Testis (tissue), 2 donors: ENCODE measurements at regions not wholly inside any gene's neighbourhood (a gene's known extent, or its start where the extent isn't known, plus 50 kb on each side); places are given as distances from the start of the nearest gene placed in this dataset.

Experiments
- DNase-seq: peaks from one replicate; pipeline ENCODE4 v3.0.0-alpha.2; 2019
- H3K27ac ChIP-seq, 2 donors: fragments of 200-600 bp; sonication (generic); one replicate each; pipeline ENCODE4 v1.5.1; 2019
- H3K27me3 ChIP-seq: fragments of 200-600 bp; sonication (generic); one replicate; pipeline ENCODE4 v1.5.1; 2019
- H3K36me3 ChIP-seq: fragments of 200-600 bp; sonication (generic); one replicate; pipeline ENCODE4 v1.5.1; 2017; ENCODE audit warnings: low read depth; ENCODE audit errors: missing control alignments
- H3K4me1 ChIP-seq: fragments of 200-600 bp; sonication (generic); one replicate; pipeline ENCODE4 v1.5.1; 2019
- H3K4me3 ChIP-seq, 2 donors: fragments of 200-600 bp; sonication (generic); one replicate each; pipeline ENCODE4 v1.5.1; 2017 to 2019
- H3K9me3 ChIP-seq: fragments of 200-600 bp; sonication (generic); one replicate; pipeline ENCODE4 v1.5.1; 2017
- CTCF ChIP-seq, 3 experiments: fragments of 450-650 bp in 2 of 3; fragments of 200-600 bp in 1 of 3; sonication (generic) in 1 of 3; IDR thresholded peaks; one replicate each; pipeline ENCODE4 v1.5.1; 2016 to 2019; ENCODE audit warnings: antibody characterized with exemption in 3 of 3, mild to moderate bottlenecking in 2 of 3, moderate library complexity in 1 of 3
- POLR2A ChIP-seq: fragments of 450-650 bp; IDR thresholded peaks from one replicate; pipeline ENCODE4 v1.6.1; 2017; ENCODE audit warnings: antibody characterized with exemption, mild to moderate bottlenecking, moderate library complexity
- WGBS, 2 donors: methylation state at CpG; one replicate each; pipeline ENCODE4 v1.1.5; 2018; 5-methylcytosine and 5-hydroxymethylcytosine counted together
- intact Hi-C: fragments of 100-400 bp; cut with DNase I; formaldehyde crosslinking; loops from one replicate; pipeline ENCODE4 v1.15.1; 2023; ENCODE audit warnings: low total_unique reads

- Histone ChIP-seq H3K27me3 (no peaks in the 10 kb centered on the region), H3K4me3 (no peak overlapping the region), H3K27ac (no peak overlapping the region), H3K9me3 (no peaks in the 10 kb centered on the region), H3K36me3 (no peaks in the 10 kb centered on the region), H3K4me1 (no peaks in the 10 kb centered on the region)
- no peak for DNase-seq
- intact Hi-C loops, result no loop called here
- WGBS, 2 donors, result 33 to 78% methylated on average over 2 of the region's 2 CpGs
- TF ChIP-seq CTCF (IDR thresholded peaks at IDR 0.05) (no peak), POLR2A (no peak)
These were observed 102.6 kb downstream of the LHFPL1 start for GRCh38 chrX:112577146-112577545.

GRCh38 chrX:112571388-112571787 is 108.3 kb downstream of the LHFPL1 start:
- intact Hi-C loops, result no loop called here
- TF ChIP-seq POLR2A (no peak), CTCF (IDR thresholded peaks at IDR 0.05) (no peak)
- no peaks in the 10 kb centered on the region for H3K36me3 ChIP-seq
- no peak for DNase-seq
- 77 to 100% methylated on average over 1 of the region's 1 CpG for WGBS, 2 donors
- H3K27me3 ChIP-seq, result no peaks in the 10 kb centered on the region
- H3K27ac ChIP-seq, result no peak overlapping the region
- H3K4me1 ChIP-seq, result no peaks in the 10 kb centered on the region
- no peaks in the 10 kb centered on the region for H3K9me3 ChIP-seq
- no peak overlapping the region for H3K4me3 ChIP-seq

- DNase-seq, result no peak
- Histone ChIP-seq H3K4me3 (no peak overlapping the region), H3K27me3 (no peaks in the 10 kb centered on the region), H3K4me1 (no peaks in the 10 kb centered on the region), H3K27ac (no peak overlapping the region), H3K36me3 (no peaks in the 10 kb centered on the region), H3K9me3 (no peaks in the 10 kb centered on the region)
- 84% methylated on average over 3 of the region's 3 CpGs; no CpG with 5 or more reads in 1 of the 2 donors for WGBS, 2 donors
- no peak for TF ChIP-seq CTCF (IDR thresholded peaks at IDR 0.05)
- TF ChIP-seq POLR2A, result no peak
- intact Hi-C loops, result no loop called here
These were observed 123.9 kb downstream of the LHFPL1 start for GRCh38 chrX:112555831-112556230.

- no peak for DNase-seq
- TF ChIP-seq CTCF (IDR thresholded peaks at IDR 0.05), result no peak
- no peak for TF ChIP-seq POLR2A
- H3K36me3 ChIP-seq, result no peaks in the 10 kb centered on the region
- H3K27me3 ChIP-seq, result no peaks in the 10 kb centered on the region
- intact Hi-C loops, result no loop called here
- H3K27ac ChIP-seq, result no peak overlapping the region
- H3K4me1 ChIP-seq, result no peaks in the 10 kb centered on the region
- 46 to 72% methylated on average over 4 of the region's 4 CpGs for WGBS, 2 donors
- H3K9me3 ChIP-seq, result no peaks in the 10 kb centered on the region
- H3K4me3 ChIP-seq, result no peak overlapping the region
These were observed 134.7 kb downstream of the LHFPL1 start for GRCh38 chrX:112545051-112545450.

GRCh38 chrX:112536544-112536943 is 143.2 kb downstream of the LHFPL1 start:
- Histone ChIP-seq H3K36me3 (no peaks in the 10 kb centered on the region), H3K27me3 (no peaks in the 10 kb centered on the region), H3K9me3 (no peaks in the 10 kb centered on the region), H3K4me3 (no peak overlapping the region), H3K4me1 (no peaks in the 10 kb centered on the region), H3K27ac (no peak overlapping the region)
- TF ChIP-seq CTCF (IDR thresholded peaks at IDR 0.05) (no peak), POLR2A (no peak)
- 17 to 45% methylated on average over 2 of the region's 2 CpGs for WGBS, 2 donors
- intact Hi-C loops, result no loop called here
- no peak for DNase-seq
